ENCODE measurements at regions not wholly inside any gene's neighbourhood (a gene's known extent, or its start where the extent isn't known, plus 50 kb on each side); places are given as distances from the start of the nearest gene placed in this dataset.

GRCh38 chr2:105641389-105641811 lies 103.3 kb upstream of the NCK2 start:
- Mint-ChIP-seq H3K4me1 (peaks cover 36% of the 10 kb centered on the region), H3K4me3 (no peak overlapping the region)

GRCh38 chr2:105640246-105640645 lies 104.5 kb upstream of the NCK2 start:
- Mint-ChIP-seq H3K27ac (no peak overlapping the region), H3K27me3 (ENCODE audit: low read depth, poor library complexity) (peaks cover 13% of the 10 kb centered on the region), H3K4me1 (peaks cover 32% of the 10 kb centered on the region), H3K36me3 (ENCODE audit: low read depth) (no peaks in the 10 kb centered on the region), H3K9me3 (no peaks in the 10 kb centered on the region), H3K4me3 (no peak overlapping the region)
- TF ChIP-seq CTCF (IDR thresholded peaks at IDR 0.05) = no peak
- no peak for DNase-seq

More at GRCh38 chr2:105641389-105641811, 103.3 kb upstream of the NCK2 start:
- Mint-ChIP-seq H3K9me3 (no peaks in the 10 kb centered on the region), H3K27ac (no peak overlapping the region), H3K36me3 (ENCODE audit: low read depth) (no peaks in the 10 kb centered on the region), H3K27me3 (ENCODE audit: low read depth, poor library complexity) (peaks cover 13% of the 10 kb centered on the region)
- no peak for TF ChIP-seq CTCF (IDR thresholded peaks at IDR 0.05)
- DNase-seq = no peak

- H3K27ac Mint-ChIP-seq = no peak overlapping the region
- TF ChIP-seq CTCF (IDR thresholded peaks at IDR 0.05) = no peak
- H3K4me3 Mint-ChIP-seq = no peak overlapping the region
- H3K36me3 Mint-ChIP-seq (ENCODE audit: low read depth) = no peaks in the 10 kb centered on the region
- DNase-seq = no peak
- H3K4me1 Mint-ChIP-seq = peaks cover 9% of the 10 kb centered on the region
- no peaks in the 10 kb centered on the region for H3K9me3 Mint-ChIP-seq
- peaks cover 4% of the 10 kb centered on the region for H3K27me3 Mint-ChIP-seq (ENCODE audit: low read depth, poor library complexity)
Measured at GRCh38 chr2:105636109-105636740, 108.5 kb upstream of the NCK2 start.

GRCh38 chr2:105635564-105635963 lies 109.1 kb upstream of the NCK2 start:
- no peak for DNase-seq
- Mint-ChIP-seq H3K9me3 (no peaks in the 10 kb centered on the region), H3K27ac (no peak overlapping the region), H3K4me1 (peaks cover 9% of the 10 kb centered on the region), H3K27me3 (ENCODE audit: low read depth, poor library complexity) (peaks cover 4% of the 10 kb centered on the region), H3K36me3 (ENCODE audit: low read depth) (no peaks in the 10 kb centered on the region), H3K4me3 (no peak overlapping the region)
- TF ChIP-seq CTCF (IDR thresholded peaks at IDR 0.05) = no peak

GRCh38 chr2:105634198-105634597 lies 110.5 kb upstream of the NCK2 start:
- peaks cover 9% of the 10 kb centered on the region for H3K4me1 Mint-ChIP-seq
- no peak overlapping the region for H3K27ac Mint-ChIP-seq
- H3K4me3 Mint-ChIP-seq = no peak overlapping the region
- H3K36me3 Mint-ChIP-seq (ENCODE audit: low read depth) = no peaks in the 10 kb centered on the region
- no peak for TF ChIP-seq CTCF (IDR thresholded peaks at IDR 0.05)
- no peaks in the 10 kb centered on the region for H3K9me3 Mint-ChIP-seq
- no peak for DNase-seq
- peaks cover 7% of the 10 kb centered on the region for H3K27me3 Mint-ChIP-seq (ENCODE audit: low read depth, poor library complexity)

- H3K4me1 Mint-ChIP-seq = peaks cover 5% of the 10 kb centered on the region
- no peak overlapping the region for H3K27ac Mint-ChIP-seq
- H3K36me3 Mint-ChIP-seq (ENCODE audit: low read depth) = no peaks in the 10 kb centered on the region
- H3K9me3 Mint-ChIP-seq = peaks cover 5% of the 10 kb centered on the region
- peaks cover 3% of the 10 kb centered on the region for H3K27me3 Mint-ChIP-seq (ENCODE audit: low read depth, poor library complexity)
- H3K4me3 Mint-ChIP-seq = no peak overlapping the region
- DNase-seq = no peak
- TF ChIP-seq CTCF (IDR thresholded peaks at IDR 0.05) = no peak
Measured at GRCh38 chr2:105631922-105632321, 112.8 kb upstream of the NCK2 start.

All from nephron progenitor cell (in vitro differentiated cells).